ENCODE measurements at regions not wholly inside any gene's neighbourhood (a gene's known extent, or its start where the extent isn't known, plus 50 kb on each side); places are given as distances from the start of the nearest gene placed in this dataset.

- H3K9ac ChIP-seq (ENCODE audit: low read length): no peak overlapping the region
- CTCF ChIA-PET: no interaction called here
- H3K36me3 ChIP-seq (ENCODE audit: control insufficient read depth in 1 of 2, insufficient read depth in 2 of 2, low read length in 2 of 2): no peaks in the 10 kb centered on the region
Observed at GRCh38 chr22:47287516-47287915, 525.1 kb downstream of the TBC1D22A start.

More at GRCh38 chr22:47287516-47287915, 525.1 kb downstream of the TBC1D22A start:
- Histone ChIP-seq H3K27ac (ENCODE audit: low read depth, low read length) (no peak overlapping the region), H3K27me3 (ENCODE audit: insufficient read depth, low read length) (no peaks in the 10 kb centered on the region; the same call in 1 of the 2 replicates), H3K4me1 (ENCODE audit: control insufficient read depth in 1 of 2, insufficient read depth in 2 of 2, low read length in 2 of 2) (peaks cover 0 to 6% of the 10 kb centered on the region in 2 experiments; a peak in 1 of 4 replicates), H3K9me3 (ENCODE audit: control insufficient read depth in 1 of 2, insufficient read depth in 1 of 2, low read depth in 1 of 2, low read length in 2 of 2) (no peaks in the 10 kb centered on the region), H3K79me2 (ENCODE audit: insufficient read depth, low read length) (no peaks in the 10 kb centered on the region), H3K4me2 (ENCODE audit: low read length) (no peak overlapping the region), H3K4me3 (replicated peaks in 1 of 2; ENCODE audit: low read depth in 1 of 2, low read length in 2 of 2) (no peak overlapping the region), H3K9me2 (ENCODE audit: insufficient read depth) (no peaks in the 10 kb centered on the region), H2AFZ (ENCODE audit: low read depth, low read length, poor library complexity, severe bottlenecking) (no peak overlapping the region), H4K20me1 (ENCODE audit: insufficient read depth) (no peaks in the 10 kb centered on the region)
- ChIA-PET RAD21 (ENCODE audit: low non-redundant PET in 1 of 2, low total read pairs in 2 of 2, uncharacterized antibody in 2 of 2, unreplicated experiment in 2 of 2) (no interaction called here), POLR2A (no interaction called here)
- TF ChIP-seq MAX (IDR thresholded peaks at IDR 0.05): no peak
- no peak for TF ChIP-seq RAD21 (IDR thresholded peaks at IDR 0.05; ENCODE audit: low read depth)
- TF ChIP-seq ZNF274 (IDR thresholded peaks at IDR 0.05; ENCODE audit: low read depth, low read length): no peak
- no peak for TF ChIP-seq EGR1 (IDR thresholded peaks at IDR 0.05; ENCODE audit: low read depth)
- TF ChIP-seq ZFX (IDR thresholded peaks at IDR 0.05): no peak
- TF ChIP-seq REST (IDR thresholded peaks at IDR 0.05; ENCODE audit: low read depth): no peak
- BruUV-seq (replicated peaks): no TSS peak
- no peak for ATAC-seq
- intact Hi-C loops (cut with micrococcal nuclease): no loop called here
- no peak for DNase-seq (ENCODE audit: low read depth, low spot score)
